AG10803 (cell line): ENCODE measurements at regions not wholly inside any gene's neighbourhood (a gene's known extent, or its start where the extent isn't known, plus 50 kb on each side); places are given as distances from the start of the nearest gene placed in this dataset.
A peak's percentile ranks its signal among the peaks of the same experiment; 100 is the strongest.
"Not testable (repeated sequence)": the region's sequence is repeated elsewhere in the genome, so short reads cannot be mapped to it uniquely, and the experiment has no call there.

Experiments used
- DNase-seq: peaks from one replicate; pipeline ENCODE4 v3.0.0; 2010; ENCODE audit warnings: low read depth
- H3K4me3 ChIP-seq: 2 replicates; pipeline ENCODE4 v1.5.1; 2011; ENCODE audit warnings: mild to moderate bottlenecking, low read length, control low read depth

GRCh38 chr9:39463696-39464095 lies 108.2 kb downstream of the SPATA31A1 start:
- not testable (repeated sequence) for DNase-seq

GRCh38 chr9:39464122-39464777 lies 108.8 kb downstream of the SPATA31A1 start:
- peak overlapping the region; percentile 41 for H3K4me3 ChIP-seq

More at GRCh38 chr9:39463696-39464095, 108.2 kb downstream of the SPATA31A1 start:
- peak overlapping the region; percentile 39 for H3K4me3 ChIP-seq

GRCh38 chr9:39474499-39474898 lies 119.0 kb downstream of the SPATA31A1 start:
- not testable (repeated sequence) for DNase-seq

More at GRCh38 chr9:39464122-39464777, 108.8 kb downstream of the SPATA31A1 start:
- peak; percentile 63 for DNase-seq

GRCh38 chr9:39483073-39483472 lies 127.6 kb downstream of the SPATA31A1 start:
- not testable (repeated sequence) for H3K4me3 ChIP-seq, DNase-seq

More at GRCh38 chr9:39474499-39474898, 119.0 kb downstream of the SPATA31A1 start:
- H3K4me3 ChIP-seq = not testable (repeated sequence)

GRCh38 chr9:39483880-39484279 lies 128.4 kb downstream of the SPATA31A1 start:
- not testable (repeated sequence) for H3K4me3 ChIP-seq, DNase-seq

GRCh38 chr9:39484292-39484691 lies 128.8 kb downstream of the SPATA31A1 start:
- DNase-seq, H3K4me3 ChIP-seq: not testable (repeated sequence)

GRCh38 chr9:39487477-39487876 lies 132.0 kb downstream of the SPATA31A1 start:
- not testable (repeated sequence) for H3K4me3 ChIP-seq

GRCh38 chr9:39496248-39496647 lies 140.8 kb downstream of the SPATA31A1 start:
- H3K4me3 ChIP-seq, DNase-seq: not testable (repeated sequence)

More at GRCh38 chr9:39487477-39487876, 132.0 kb downstream of the SPATA31A1 start:
- not testable (repeated sequence) for DNase-seq

- DNase-seq, H3K4me3 ChIP-seq: not testable (repeated sequence)
Measured at GRCh38 chr9:39503178-39503577, 147.7 kb downstream of the SPATA31A1 start.

- DNase-seq, H3K4me3 ChIP-seq: not testable (repeated sequence)
Measured at GRCh38 chr9:39527387-39528029, 172.0 kb downstream of the SPATA31A1 start.

GRCh38 chr9:39532597-39532996 lies 177.1 kb downstream of the SPATA31A1 start:
- H3K4me3 ChIP-seq, DNase-seq: not testable (repeated sequence)

- H3K4me3 ChIP-seq, DNase-seq: not testable (repeated sequence)
Measured at GRCh38 chr9:39533001-39533762, 177.7 kb downstream of the SPATA31A1 start.

- DNase-seq, H3K4me3 ChIP-seq: not testable (repeated sequence)
Measured at GRCh38 chr9:39533763-39534548, 178.5 kb downstream of the SPATA31A1 start.

GRCh38 chr9:39534897-39535296 lies 179.4 kb downstream of the SPATA31A1 start:
- DNase-seq, H3K4me3 ChIP-seq: not testable (repeated sequence)

GRCh38 chr9:39542157-39542556 lies 186.7 kb downstream of the SPATA31A1 start:
- not testable (repeated sequence) for H3K4me3 ChIP-seq, DNase-seq

GRCh38 chr9:39545079-39545478 lies 189.6 kb downstream of the SPATA31A1 start:
- H3K4me3 ChIP-seq, DNase-seq: not testable (repeated sequence)

- not testable (repeated sequence) for H3K4me3 ChIP-seq, DNase-seq
Measured at GRCh38 chr9:39550573-39550972, 195.1 kb downstream of the SPATA31A1 start.

- DNase-seq = not testable (repeated sequence)
Measured at GRCh38 chr9:39551544-39551943, 196.1 kb downstream of the SPATA31A1 start.

GRCh38 chr9:39552242-39552881 lies 196.9 kb downstream of the SPATA31A1 start:
- DNase-seq, H3K4me3 ChIP-seq: not testable (repeated sequence)

More at GRCh38 chr9:39551544-39551943, 196.1 kb downstream of the SPATA31A1 start:
- H3K4me3 ChIP-seq = not testable (repeated sequence)
